AG09319 (cell line): ENCODE measurements at regions not wholly inside any gene's neighbourhood (a gene's known extent, or its start where the extent isn't known, plus 50 kb on each side); places are given as distances from the start of the nearest gene placed in this dataset.
"Not testable (repeated sequence)": the region's sequence is repeated elsewhere in the genome, so short reads cannot be mapped to it uniquely, and the experiment has no call there.

Source experiments
- DNase-seq: peaks from one replicate; pipeline ENCODE4 v3.0.0-alpha.2; 2010; ENCODE audit warnings: low read depth; ENCODE audit errors: extremely low read depth
- CTCF ChIP-seq: IDR thresholded peaks from 2 replicates; pipeline ENCODE4 v1.5.1; 2011; ENCODE audit warnings: low read depth, mild to moderate bottlenecking, inconsistent platforms, low read length, moderate library complexity

DNA sequence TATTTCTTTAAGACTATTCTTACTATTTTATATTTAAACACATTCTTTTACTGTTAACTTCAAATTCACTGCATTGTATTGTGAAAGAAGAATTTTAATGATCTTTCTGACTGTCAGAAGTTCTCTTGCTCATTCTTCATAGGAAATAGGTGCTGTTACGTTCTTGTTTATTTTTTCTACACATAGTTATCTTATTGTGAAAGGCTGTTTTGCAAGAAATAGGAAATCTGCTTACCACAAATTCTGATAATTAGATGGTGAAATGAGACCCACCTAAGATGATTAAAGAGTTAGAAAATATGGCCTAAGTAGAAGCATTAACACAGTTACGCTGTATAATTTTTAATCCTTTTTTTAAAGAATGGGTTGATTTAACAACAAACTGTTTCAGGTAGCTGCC lies 316.1 kb upstream of the ZFP42 start:
- no peak for DNase-seq

GRCh38 chr4:187685247-187685646 lies 310.3 kb upstream of the ZFP42 start:
- DNase-seq: no peak
- no peak for TF ChIP-seq CTCF

More for the DNA sequence above, 316.1 kb upstream of the ZFP42 start:
- TF ChIP-seq CTCF: no peak

DNA sequence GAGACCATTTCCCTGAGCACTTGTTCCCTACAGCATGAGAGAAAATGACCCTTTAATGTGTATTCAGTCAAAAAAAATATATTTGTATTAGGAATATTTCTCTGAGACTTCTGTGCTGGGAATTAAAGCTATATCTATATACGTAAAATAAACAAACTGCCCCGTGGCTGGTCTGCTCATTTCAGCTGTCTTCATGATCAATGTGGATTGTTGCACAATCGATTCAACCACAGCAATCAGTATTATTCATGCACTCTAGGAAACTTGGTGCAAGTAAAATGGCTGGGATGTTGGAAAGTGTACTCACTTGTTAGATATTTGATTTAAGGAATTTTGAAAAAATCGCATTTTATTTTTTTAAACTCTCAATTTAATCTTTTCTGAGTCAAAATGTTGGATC lies 307.9 kb upstream of the ZFP42 start:
- no peak for DNase-seq
- TF ChIP-seq CTCF: no peak

GRCh38 chr4:187692626-187693025 lies 302.9 kb upstream of the ZFP42 start:
- no peak for TF ChIP-seq CTCF
- DNase-seq: no peak

- not testable (repeated sequence) for DNase-seq
Measured at GRCh38 chr4:187695531-187695930, 300.0 kb upstream of the ZFP42 start.

DNA sequence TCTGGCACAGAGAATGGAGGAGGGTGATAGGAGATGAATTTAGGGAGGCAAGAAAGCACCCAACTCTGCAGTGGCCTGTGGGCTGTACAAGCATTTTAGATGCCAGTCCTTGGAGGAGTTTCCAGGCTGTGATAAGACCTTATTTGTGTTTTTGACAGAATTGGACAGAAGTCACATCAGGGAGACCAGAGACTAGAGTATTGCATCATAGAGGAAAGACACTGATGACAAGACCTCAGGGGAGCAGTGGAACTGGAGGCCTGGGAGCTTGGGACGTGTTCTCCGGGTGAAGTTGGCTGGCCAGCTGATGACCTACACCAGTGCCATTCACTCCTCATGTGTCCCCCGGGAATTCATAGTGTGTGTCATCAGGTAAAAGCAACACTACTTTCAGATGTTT lies 284.0 kb upstream of the ZFP42 start:
- no peak for TF ChIP-seq CTCF
- no peak for DNase-seq

- no peak for DNase-seq
- no peak for TF ChIP-seq CTCF
Measured at GRCh38 chr4:187714957-187715356, 280.6 kb upstream of the ZFP42 start.

DNA sequence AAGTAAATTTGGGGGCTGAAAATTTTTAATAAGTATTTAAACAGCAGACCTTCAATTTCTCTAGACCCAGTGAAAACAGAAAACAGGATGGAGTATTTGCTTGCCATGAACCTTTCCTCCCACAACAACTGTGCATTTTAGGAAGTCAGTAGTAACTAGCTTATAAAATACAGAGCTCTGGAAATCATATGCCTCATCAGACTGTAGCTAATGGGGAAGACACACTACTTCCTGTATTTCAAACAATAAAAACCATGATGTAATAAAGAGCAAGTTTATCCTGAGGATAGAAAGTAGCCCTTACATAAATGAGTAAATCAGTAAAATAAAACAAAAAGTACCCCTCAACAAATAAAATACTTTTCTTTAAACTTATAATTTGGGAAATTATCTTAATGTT lies 280.1 kb upstream of the ZFP42 start:
- no peak for TF ChIP-seq CTCF
- DNase-seq: no peak
